ENCODE measurements at regions not wholly inside any gene's neighbourhood (a gene's known extent, or its start where the extent isn't known, plus 50 kb on each side); places are given as distances from the start of the nearest gene placed in this dataset.

- Histone ChIP-seq H3K9me3 (ENCODE audit: low read depth) (no peaks in the 10 kb centered on the region), H4K20me1 (ENCODE audit: insufficient read depth, poor library complexity, severe bottlenecking) (no peaks in the 10 kb centered on the region), H3K9me2 (replicated peaks; ENCODE audit: insufficient read depth) (no peaks in the 10 kb centered on the region), H2AFZ (no peak overlapping the region), H3K27ac (no peak overlapping the region), H3K27me3 (no peaks in the 10 kb centered on the region), H3K36me3 (replicated peaks; ENCODE audit: insufficient read depth, low read depth) (no peaks in the 10 kb centered on the region), H3K4me1 (ENCODE audit: insufficient read depth) (no peaks in the 10 kb centered on the region), H3K4me2 (no peak overlapping the region), H3K4me3 (no peak overlapping the region), H3K79me2 (no peaks in the 10 kb centered on the region)
- no peak for DNase-seq (ENCODE audit: low spot score)
- TF ChIP-seq CTCF (IDR thresholded peaks at IDR 0.05; ENCODE audit: poor library complexity) = no peak
- no peak for TF ChIP-seq EZH2phosphoT487 (IDR thresholded peaks at IDR 0.05; ENCODE audit: low read depth, severe bottlenecking, unreplicated experiment)
- TF ChIP-seq EZH2 (IDR thresholded peaks at IDR 0.05; ENCODE audit: borderline replicate concordance) = no peak
- WGBS (ENCODE audit: low lambda C conversion rate, missing lambda C conversion rate) = 74% methylated on average over 4 of the region's 4 CpGs
Measured at GRCh38 chr2:54404270-54404669, 51.9 kb upstream of the SPTBN1 start.

GRCh38 chr2:54406031-54406430, 50.1 kb upstream of the SPTBN1 start:
- no peaks in the 10 kb centered on the region for H3K27me3 ChIP-seq
- H3K4me2 ChIP-seq = no peak overlapping the region
- H3K4me1 ChIP-seq (ENCODE audit: insufficient read depth) = no peaks in the 10 kb centered on the region
- H2AFZ ChIP-seq = no peak overlapping the region
- no peak overlapping the region for H3K27ac ChIP-seq
- DNase-seq (ENCODE audit: low spot score) = no peak
- H3K9me2 ChIP-seq (replicated peaks; ENCODE audit: insufficient read depth) = no peaks in the 10 kb centered on the region
- WGBS (ENCODE audit: low lambda C conversion rate, missing lambda C conversion rate) = 76% methylated on average over 4 of the region's 4 CpGs
- no peaks in the 10 kb centered on the region for H3K79me2 ChIP-seq
- H4K20me1 ChIP-seq (ENCODE audit: insufficient read depth, poor library complexity, severe bottlenecking) = no peaks in the 10 kb centered on the region
- no peaks in the 10 kb centered on the region for H3K36me3 ChIP-seq (replicated peaks; ENCODE audit: insufficient read depth, low read depth)
- H3K4me3 ChIP-seq = no peak overlapping the region
- H3K9me3 ChIP-seq (ENCODE audit: low read depth) = no peaks in the 10 kb centered on the region
- TF ChIP-seq CTCF (IDR thresholded peaks at IDR 0.05; ENCODE audit: poor library complexity) = no peak
